Adrenal gland (tissue), 9 donors: ENCODE measurements at regions not wholly inside any gene's neighbourhood (a gene's known extent, or its start where the extent isn't known, plus 50 kb on each side); places are given as distances from the start of the nearest gene placed in this dataset.

Experiments used
- DNase-seq, 7 donors: peaks; one replicate each; pipeline ENCODE4 v3.0.0-alpha.2; 2019 to 2020
- H3K27ac ChIP-seq, 5 donors: fragments of 200-600 bp; sonication (generic) in 4 of 5; 1 replicate in 3 of 5; 2 replicates in 2 of 5; pipeline versions ENCODE4 v1.5.1 to v1.8.0; 2016 to 2020; ENCODE audit warnings: mild to moderate bottlenecking in 1 of 5
- H3K27me3 ChIP-seq: fragments of 200-600 bp; 2 replicates; pipeline ENCODE4 v1.8.0; 2021
- H3K36me3 ChIP-seq, 2 donors: fragments of 200-600 bp; replicated peaks in 1 of 2; 1 replicate in 1 of 2; 2 replicates in 1 of 2; pipeline versions ENCODE4 v1.5.1 to v1.8.0; 2018 to 2022
- H3K4me1 ChIP-seq, 2 donors: fragments of 200-600 bp; replicated peaks in 1 of 2; 1 replicate in 1 of 2; 2 replicates in 1 of 2; pipeline versions ENCODE4 v1.5.1 to v1.8.0; 2018 to 2021
- H3K4me3 ChIP-seq, 4 donors: fragments of 200-600 bp; sonication (generic) in 3 of 4; one replicate each; pipeline ENCODE4 v1.5.1; 2016 to 2018
- H3K9me3 ChIP-seq, 3 donors: fragments of 200-600 bp; sonication (generic) in 1 of 3; replicated peaks in 1 of 3; 1 replicate in 2 of 3; 2 replicates in 1 of 3; pipeline versions ENCODE4 v1.5.1 to v1.8.0; 2016 to 2021
- CTCF ChIP-seq, 6 experiments: fragments of 450-650 bp in 4 of 6; fragments of 200-600 bp in 2 of 6; sonication (generic) in 1 of 6; IDR thresholded peaks; 1 replicate in 5 of 6; 2 replicates in 1 of 6; pipeline versions ENCODE4 v1.5.1 to v1.8.0; 2016 to 2021; ENCODE audit warnings: antibody characterized with exemption in 6 of 6, mild to moderate bottlenecking in 2 of 6, moderate library complexity in 1 of 6
- POLR2A ChIP-seq, 2 donors: fragments of 450-650 bp; IDR thresholded peaks; one replicate each; pipeline ENCODE4 v1.6.1; 2017; ENCODE audit warnings: antibody characterized with exemption in 2 of 2, mild to moderate bottlenecking in 2 of 2, moderate library complexity in 1 of 2
- WGBS, 4 donors: extraction: QIAGEN DNeasy Blood & Tissue Kit in 2 of 4; methylation state at CpG; one replicate each; pipeline versions ENCODE4 v1.1.5 to v1.1.7; 2013 to 2017; 5-methylcytosine and 5-hydroxymethylcytosine counted together
- intact Hi-C, 2 donors: fragments of 100-400 bp; cut with DNase I; formaldehyde crosslinking; loops; one replicate each; pipeline versions ENCODE4 v1.14.1 to v1.15.0; 2022 to 2023
- donor health status: healthy with polysubstance abuse.
- donor health status: Bipolar disorder and iron deficiency.
- donor health status: DM: yes; HTN: yes; CAD: no.
- donor health status: DM: no; HTN: no; CAD: no.
- donor health status: DM: no; HTN: no; CAD: no.

DNA sequence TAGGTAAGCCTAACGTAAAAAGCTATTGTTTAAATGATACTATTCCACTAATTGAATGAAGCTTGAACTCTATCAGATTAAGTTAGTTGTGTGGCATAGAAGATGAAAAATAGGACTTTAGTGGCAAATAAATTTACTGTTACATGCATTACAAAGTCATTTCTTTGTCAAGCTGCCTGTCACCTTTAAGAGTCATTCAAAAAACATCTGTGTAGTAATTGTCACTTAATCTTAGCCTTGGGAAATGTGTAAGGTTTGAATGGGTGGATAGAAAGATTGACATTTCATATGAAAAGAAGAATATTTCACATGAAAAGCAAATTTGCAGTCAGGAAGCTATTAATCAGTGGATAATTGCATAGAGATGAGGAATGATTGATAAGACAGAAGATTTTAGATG is 473.5 kb downstream of the DNAH5 start:
- no peak overlapping the region for H3K27ac ChIP-seq
- no peaks in the 10 kb centered on the region for H3K9me3 ChIP-seq
- H3K36me3 ChIP-seq = no peaks in the 10 kb centered on the region
- DNase-seq = no peak
- no peak overlapping the region for H3K4me3 ChIP-seq
- no peaks in the 10 kb centered on the region for H3K27me3 ChIP-seq
- WGBS, 4 donors = 41 to 58% (median 45%) methylated on average over 1 of the region's 1 CpG
- intact Hi-C loops = loop anchor here in 1 of 2 donors (10.0 kb wide), 1 partner anchor 216 kb away; no protein-coding TSS in a partner anchor
- no peaks in the 10 kb centered on the region for H3K4me1 ChIP-seq
- no peak for TF ChIP-seq CTCF (IDR thresholded peaks at IDR 0.05)
- TF ChIP-seq POLR2A (IDR thresholded peaks at IDR 0.05) = no peak

DNA sequence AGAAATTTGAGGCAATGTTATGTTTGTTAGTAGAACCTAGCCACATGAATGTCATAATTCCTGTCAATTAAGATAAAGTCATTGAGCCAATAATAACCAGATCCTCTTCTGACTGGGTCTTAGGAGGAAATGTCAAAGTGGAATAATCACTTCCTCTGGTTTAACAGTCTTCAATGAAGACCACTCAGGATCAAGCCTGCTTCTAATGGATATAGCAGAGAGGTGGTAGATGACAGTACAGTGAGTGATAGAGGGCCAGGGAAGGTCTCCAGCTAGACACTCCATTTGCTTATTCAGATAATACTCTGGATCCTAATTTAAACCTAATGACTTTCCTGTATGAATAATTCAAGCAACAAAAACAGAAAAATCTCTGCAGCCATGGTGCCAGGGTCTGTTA is 474.2 kb downstream of the DNAH5 start:
- no peak for DNase-seq
- Histone ChIP-seq H3K4me1 (no peaks in the 10 kb centered on the region), H3K4me3 (no peak overlapping the region), H3K9me3 (no peaks in the 10 kb centered on the region), H3K36me3 (no peaks in the 10 kb centered on the region), H3K27ac (no peak overlapping the region), H3K27me3 (no peaks in the 10 kb centered on the region)
- TF ChIP-seq POLR2A (IDR thresholded peaks at IDR 0.05) (no peak), CTCF (IDR thresholded peaks at IDR 0.05) (no peak)
- intact Hi-C loops = loop anchor here in 1 of 2 donors (10.0 kb wide), 1 partner anchor 215 kb away; no protein-coding TSS in a partner anchor

- no peaks in the 10 kb centered on the region for H3K27me3 ChIP-seq
- H3K4me3 ChIP-seq = no peak overlapping the region
- intact Hi-C loops = no loop called here
- DNase-seq = no peak
- H3K27ac ChIP-seq = no peak overlapping the region
- 64 to 76% (median 72%) methylated on average over 2 of the region's 2 CpGs for WGBS, 4 donors
- H3K36me3 ChIP-seq = no peaks in the 10 kb centered on the region
- H3K9me3 ChIP-seq = no peaks in the 10 kb centered on the region
- no peaks in the 10 kb centered on the region for H3K4me1 ChIP-seq
- TF ChIP-seq POLR2A (IDR thresholded peaks at IDR 0.05) (no peak), CTCF (IDR thresholded peaks at IDR 0.05) (no peak)
Observed at GRCh38 chr5:13464532-13465193, 479.8 kb downstream of the DNAH5 start.

DNA sequence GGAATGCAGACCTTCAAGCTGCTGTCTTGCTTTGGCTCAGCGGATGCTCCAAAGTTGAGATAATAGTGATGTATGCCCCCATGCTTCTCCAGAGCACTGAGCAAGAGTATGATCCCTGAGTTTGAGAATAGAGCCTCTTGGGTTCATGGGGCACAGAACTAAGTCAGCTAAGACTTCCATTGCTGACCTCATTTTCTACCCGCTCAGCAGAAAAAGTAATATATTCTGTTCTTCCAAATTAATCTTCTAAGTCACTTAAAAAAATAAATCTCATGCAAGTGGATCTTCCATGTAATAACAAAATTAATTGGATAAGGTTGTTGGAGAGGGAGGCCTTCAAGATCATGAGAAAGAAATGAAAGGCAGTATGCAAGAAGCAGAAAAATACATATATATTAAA is 483.9 kb downstream of the DNAH5 start:
- Histone ChIP-seq H3K4me1 (no peaks in the 10 kb centered on the region), H3K36me3 (no peaks in the 10 kb centered on the region), H3K27me3 (no peaks in the 10 kb centered on the region), H3K4me3 (no peak overlapping the region), H3K9me3 (no peaks in the 10 kb centered on the region), H3K27ac (no peak overlapping the region)
- no peak for DNase-seq
- WGBS, 4 donors = 73 to 83% (median 76%) methylated on average over 2 of the region's 2 CpGs
- intact Hi-C loops = no loop called here
- no peak for TF ChIP-seq CTCF (IDR thresholded peaks at IDR 0.05)
